Pulmonary artery endothelial cell (primary cell): ENCODE measurements at regions not wholly inside any gene's neighbourhood (a gene's known extent, or its start where the extent isn't known, plus 50 kb on each side); places are given as distances from the start of the nearest gene placed in this dataset.
"Not testable (repeated sequence)": the region's sequence is repeated elsewhere in the genome, so short reads cannot be mapped to it uniquely, and the experiment has no call there.

Experiments used
- DNase-seq: peaks from one replicate; pipeline ENCODE4 v3.0.0-alpha.2; 2011; ENCODE audit warnings: low read depth, low spot score

DNA sequence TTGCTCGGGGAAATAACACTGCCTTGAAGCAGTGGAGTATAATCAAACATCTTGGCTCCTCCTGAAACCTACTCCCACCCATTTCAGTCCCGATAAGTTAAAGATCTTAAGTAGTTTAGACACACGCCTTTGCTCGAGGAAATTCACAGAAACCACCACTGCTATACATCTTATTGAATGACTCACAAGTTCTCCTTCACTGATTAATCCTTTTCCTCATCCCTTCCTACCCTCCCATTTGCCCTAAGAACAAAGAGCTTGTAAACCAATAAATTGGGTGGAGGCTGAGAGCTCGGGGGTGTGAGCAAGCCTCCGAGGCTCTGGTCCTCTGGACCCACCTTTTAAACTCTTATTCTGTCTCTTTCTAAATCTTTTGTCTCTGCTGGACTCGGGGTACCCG, 86.5 kb downstream of the XCL2 start:
- not testable (repeated sequence) for DNase-seq

DNA sequence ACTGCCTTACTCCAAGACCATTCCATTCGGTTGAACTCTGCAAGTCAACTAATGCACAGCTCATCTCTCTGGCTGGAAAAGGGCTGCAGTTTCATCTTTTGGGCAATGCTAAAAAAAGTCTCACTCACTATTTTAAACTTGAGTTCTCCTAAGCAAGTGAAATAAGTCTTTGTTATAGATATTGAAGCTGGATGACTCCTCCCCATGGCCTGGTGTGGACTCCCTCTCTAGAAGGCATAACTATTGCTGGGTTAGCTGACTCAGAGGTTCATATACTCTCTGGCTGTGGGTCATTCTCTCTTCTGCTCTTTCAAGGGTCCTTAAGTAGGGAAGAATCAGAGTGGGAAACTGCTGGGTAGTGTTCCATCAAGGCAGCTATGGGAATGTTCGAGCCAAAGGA, 88.0 kb downstream of the XCL2 start:
- no peak for DNase-seq

- DNase-seq, result no peak
These were observed 89.5 kb downstream of the XCL2 start for GRCh38 chr1:168454211-168454815.

- DNase-seq, result no peak
These were observed 90.7 kb downstream of the XCL2 start for GRCh38 chr1:168453056-168453455.

- DNase-seq, result no peak
These were observed 91.5 kb downstream of the XCL2 start for GRCh38 chr1:168452329-168452728.

GRCh38 chr1:168447871-168448270, 95.9 kb downstream of the XCL2 start:
- DNase-seq, result no peak

GRCh38 chr1:168446081-168446480, 97.7 kb downstream of the XCL2 start:
- DNase-seq, result no peak

GRCh38 chr1:168443899-168444298, 99.9 kb downstream of the XCL2 start:
- no peak for DNase-seq

GRCh38 chr1:168443356-168443755, 100.4 kb downstream of the XCL2 start:
- DNase-seq, result no peak

- DNase-seq, result no peak
These were observed 100.9 kb downstream of the XCL2 start for GRCh38 chr1:168442931-168443330.

- no peak for DNase-seq
These were observed 102.1 kb downstream of the XCL2 start for GRCh38 chr1:168441745-168442144.

- peak; percentile 22 for DNase-seq
These were observed 104.1 kb downstream of the XCL2 start for GRCh38 chr1:168439456-168440375.

DNA sequence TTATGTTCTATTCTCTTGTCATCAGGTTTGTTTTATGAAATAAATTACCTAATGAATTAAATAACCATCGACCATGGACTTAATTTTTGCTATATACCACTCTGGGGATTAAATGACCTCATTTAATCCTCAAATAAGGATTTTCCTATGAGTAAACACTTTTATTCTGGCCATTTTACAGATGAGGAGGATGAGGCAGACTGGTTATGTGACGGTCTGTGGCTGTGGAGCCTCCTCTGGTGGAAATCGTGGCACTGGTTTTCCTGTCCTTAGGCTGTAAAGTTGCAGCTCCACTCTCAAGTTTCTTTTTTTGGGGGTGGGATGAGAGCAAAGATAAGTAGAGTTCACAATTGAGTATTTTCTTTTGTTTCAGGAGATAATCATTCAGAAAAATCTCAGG, 105.2 kb downstream of the XCL2 start:
- no peak for DNase-seq

DNA sequence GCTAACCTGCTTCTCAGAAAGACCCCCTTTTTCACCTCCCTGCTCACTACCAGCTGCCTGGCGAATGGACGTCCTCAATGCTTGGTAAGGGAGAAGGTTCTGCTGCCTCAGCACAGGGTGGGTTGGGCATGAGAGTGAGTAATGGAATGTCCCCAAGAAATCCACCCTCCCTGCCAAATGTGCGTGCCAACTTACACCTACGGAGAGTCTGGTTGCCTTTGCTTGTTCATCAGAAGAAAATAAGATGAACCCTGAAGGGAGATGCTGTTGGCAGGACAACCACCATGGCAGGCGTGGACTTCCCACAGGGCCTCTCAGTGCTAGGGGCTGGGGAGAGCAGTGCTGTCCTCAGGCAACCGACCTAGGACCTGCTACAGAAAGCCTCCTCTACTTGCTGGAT, 106.0 kb downstream of the XCL2 start:
- no peak for DNase-seq

GRCh38 chr1:168435439-168435838, 108.4 kb downstream of the XCL2 start:
- no peak for DNase-seq

DNA sequence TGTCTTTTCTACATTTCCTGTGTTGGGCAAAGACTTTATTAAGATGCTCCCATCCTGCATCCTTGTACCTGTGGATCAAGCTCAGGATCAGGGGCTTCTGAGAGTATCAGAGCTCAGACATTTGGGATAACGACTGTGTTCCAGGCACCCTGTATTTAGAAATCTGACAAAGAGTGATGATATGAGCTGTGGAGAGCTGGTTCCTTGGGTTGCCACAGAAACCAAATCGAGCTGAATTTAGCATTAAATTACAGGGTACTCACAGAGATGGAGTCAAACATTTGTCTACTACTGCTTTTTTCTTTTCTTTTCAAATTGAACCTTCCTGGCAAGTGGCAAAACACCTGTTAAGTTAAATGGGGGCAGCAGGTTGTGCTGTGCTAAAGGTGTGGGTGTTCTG, 110.6 kb downstream of the XCL2 start:
- no peak for DNase-seq

DNA sequence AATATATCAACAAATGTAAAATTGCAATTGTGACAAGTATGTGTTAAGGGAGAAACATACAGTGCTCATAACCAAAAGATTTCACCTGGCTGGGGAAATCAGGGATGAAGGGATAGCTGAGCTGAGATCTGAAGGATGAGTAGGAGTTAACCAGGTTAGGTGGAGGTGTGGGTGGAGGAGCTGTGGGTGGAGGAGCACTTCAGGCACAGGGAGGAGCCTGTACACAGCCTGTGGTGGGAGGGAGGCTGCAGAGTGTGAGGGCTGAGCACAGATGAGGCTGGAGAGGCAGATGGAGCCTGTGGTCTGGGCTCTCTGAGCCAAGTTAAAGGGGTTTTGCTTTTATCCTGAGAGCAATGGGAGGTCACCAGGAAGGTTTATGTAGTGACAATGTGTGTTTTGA, 111.9 kb downstream of the XCL2 start:
- no peak for DNase-seq

DNA sequence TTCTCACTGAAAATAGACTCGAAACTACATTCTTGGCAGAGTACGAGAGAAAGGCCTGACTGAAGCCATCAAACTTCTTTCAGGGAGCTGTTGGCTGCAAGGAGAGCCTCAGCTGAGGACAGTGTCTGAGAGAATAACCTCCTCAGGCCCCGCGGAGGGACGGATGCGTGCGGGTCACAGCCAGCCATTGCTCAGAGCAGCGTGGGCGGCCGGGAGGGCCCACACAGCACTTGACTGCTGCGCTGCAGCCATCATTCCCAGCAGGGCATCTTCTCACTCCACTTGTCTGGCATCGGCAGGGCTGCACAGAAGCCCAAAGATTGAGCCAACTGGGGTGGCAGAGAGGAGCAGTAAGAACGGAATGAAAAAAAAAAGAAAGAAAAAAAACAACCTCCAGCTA, 113.5 kb downstream of the XCL2 start:
- no peak for DNase-seq

DNA sequence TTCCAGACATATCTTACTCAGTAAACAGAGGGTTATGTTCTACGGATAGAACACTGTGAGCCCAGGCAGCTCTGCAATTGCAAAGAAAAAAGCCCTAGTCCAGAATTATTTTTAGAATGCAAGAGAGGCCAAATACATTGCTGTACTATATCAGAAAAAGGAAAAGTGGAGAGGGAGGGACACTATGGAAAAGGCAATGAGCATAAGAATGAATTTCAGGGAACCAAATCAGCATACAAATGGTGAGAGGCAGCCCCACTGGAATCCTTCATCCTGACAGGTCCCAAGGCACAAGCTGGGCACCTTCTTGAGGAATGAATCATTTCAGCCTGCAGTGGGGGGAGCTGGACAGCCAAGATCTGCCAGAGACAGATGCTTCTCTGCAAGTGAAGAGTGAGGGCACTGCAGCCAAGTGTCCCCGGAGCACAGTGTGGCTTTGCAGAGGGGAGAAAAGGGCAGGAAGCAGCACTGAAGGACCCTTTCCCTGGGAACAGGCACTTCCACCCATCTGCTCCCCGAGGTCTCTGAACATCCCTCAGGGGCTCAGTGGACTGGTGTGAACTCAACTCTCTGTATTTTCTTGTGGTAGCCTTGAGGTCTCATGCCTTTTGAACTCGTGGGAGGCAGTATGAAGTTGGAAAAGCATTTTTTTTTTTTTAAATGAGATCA, 115.6 kb downstream of the XCL2 start:
- no peak for DNase-seq

- DNase-seq, result no peak
These were observed 116.7 kb downstream of the XCL2 start for GRCh38 chr1:168427051-168427450.

GRCh38 chr1:168424281-168424680, 119.5 kb downstream of the XCL2 start:
- DNase-seq, result no peak

DNA sequence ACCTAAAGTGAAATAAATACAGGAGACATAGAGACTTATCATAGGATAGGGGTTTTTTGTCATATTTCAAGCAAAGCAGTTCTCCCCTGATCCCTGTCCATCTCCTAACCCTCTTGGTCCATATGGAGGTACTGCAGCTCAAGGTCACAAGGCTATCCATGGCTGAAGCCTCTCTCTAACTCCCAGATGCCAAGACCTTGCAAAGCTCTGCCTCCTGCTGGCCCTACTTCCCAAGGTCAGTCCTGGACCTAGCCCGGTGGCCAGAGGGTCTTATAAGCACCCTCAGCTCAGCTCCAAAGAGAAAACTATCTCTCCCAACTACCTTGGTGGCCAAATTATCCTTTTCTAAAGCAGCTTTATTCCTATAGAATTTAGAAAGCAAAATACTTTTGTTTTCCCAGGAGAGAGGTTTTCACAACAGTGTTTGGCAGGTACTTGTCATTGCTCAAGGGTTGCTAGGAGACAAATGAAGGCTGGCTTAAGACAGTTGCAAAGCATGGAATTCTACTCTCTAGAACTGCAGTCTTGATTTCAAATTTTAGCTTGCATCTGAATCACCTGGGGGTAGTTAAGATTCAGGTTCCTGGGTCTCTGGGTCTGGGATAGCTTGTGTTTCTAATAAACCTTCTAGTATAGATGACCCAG, 121.5 kb downstream of the XCL2 start:
- no peak for DNase-seq
